PC-3 (cell line): ENCODE measurements at regions not wholly inside any gene's neighbourhood (a gene's known extent, or its start where the extent isn't known, plus 50 kb on each side); places are given as distances from the start of the nearest gene placed in this dataset.

Experiments used
- CTCF ChIP-seq: fragments of 300-600 bp; sonication (generic); conservative IDR thresholded peaks from 2 replicates; pipeline ENCODE4 v1.5.1; 2017; ENCODE audit warnings: antibody characterized with exemption, low read depth, mild to moderate bottlenecking, low read length
- EZH2 ChIP-seq: fragments of 300-600 bp; sonication (generic); IDR thresholded peaks from one replicate; pipeline ENCODE4 v1.6.1; 2017; ENCODE audit warnings: antibody characterized with exemption, mild to moderate bottlenecking, low read length; ENCODE audit not compliant: unreplicated experiment

- no peak for TF ChIP-seq CTCF
- TF ChIP-seq EZH2, result no peak
Measured at GRCh38 chr2:196513796-196514526, 125.6 kb upstream of the CCDC150 start.
